Activated naive CD4-positive, alpha-beta T cell treated with anti-CD3 and anti-CD28 coated beads, Interleukin-2, amount 50 U/mL, for 24 hours (primary cell): ENCODE measurements at regions not wholly inside any gene's neighbourhood (a gene's known extent, or its start where the extent isn't known, plus 50 kb on each side); places are given as distances from the start of the nearest gene placed in this dataset.

Source experiments
- H3K27ac Mint-ChIP-seq: one replicate; pipeline ENCODE4 v1.8.0; 2021; ENCODE audit warnings: mild to moderate bottlenecking, mixed read lengths
- H3K27me3 Mint-ChIP-seq: one replicate; pipeline ENCODE4 v1.8.0; 2021; ENCODE audit warnings: mixed read lengths
- H3K36me3 Mint-ChIP-seq: one replicate; pipeline ENCODE4 v1.8.0; 2021; ENCODE audit warnings: mixed read lengths
- H3K4me1 Mint-ChIP-seq: one replicate; pipeline ENCODE4 v1.8.0; 2021; ENCODE audit warnings: mixed read lengths
- H3K4me3 Mint-ChIP-seq: one replicate; pipeline ENCODE4 v1.8.0; 2021; ENCODE audit warnings: mild to moderate bottlenecking, mixed read lengths
- H3K9me3 Mint-ChIP-seq: one replicate; pipeline ENCODE4 v1.8.0; 2021; ENCODE audit warnings: mixed read lengths

DNA sequence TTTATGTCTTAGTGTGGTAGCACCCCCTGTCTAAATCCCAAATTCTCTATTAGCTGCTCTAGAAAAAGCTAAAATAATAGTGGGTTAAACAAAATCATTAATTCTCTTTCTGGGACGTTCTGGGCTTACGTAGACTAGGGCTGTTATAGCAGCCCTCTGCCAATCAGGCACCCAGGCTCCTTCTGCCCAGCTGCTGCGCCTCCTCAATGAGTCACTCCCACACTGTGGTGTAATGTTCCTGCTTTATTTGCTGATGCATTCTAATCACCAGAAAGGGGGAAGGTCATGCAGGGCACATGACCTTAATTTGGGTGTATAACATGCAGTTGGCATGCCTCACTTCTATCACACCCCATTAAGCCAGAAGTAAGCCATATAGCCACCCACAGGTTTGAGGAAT lies 294.5 kb downstream of the GALC start:
- Mint-ChIP-seq H3K27ac (no peak overlapping the region), H3K36me3 (no peaks in the 10 kb centered on the region), H3K9me3 (no peaks in the 10 kb centered on the region), H3K27me3 (no peaks in the 10 kb centered on the region), H3K4me1 (no peaks in the 10 kb centered on the region), H3K4me3 (no peak overlapping the region)

GRCh38 chr14:87696485-87696884 lies 296.5 kb downstream of the GALC start:
- no peaks in the 10 kb centered on the region for H3K36me3 Mint-ChIP-seq
- no peaks in the 10 kb centered on the region for H3K27me3 Mint-ChIP-seq
- no peaks in the 10 kb centered on the region for H3K9me3 Mint-ChIP-seq
- H3K27ac Mint-ChIP-seq, result no peak overlapping the region
- no peak overlapping the region for H3K4me3 Mint-ChIP-seq
- no peaks in the 10 kb centered on the region for H3K4me1 Mint-ChIP-seq

DNA sequence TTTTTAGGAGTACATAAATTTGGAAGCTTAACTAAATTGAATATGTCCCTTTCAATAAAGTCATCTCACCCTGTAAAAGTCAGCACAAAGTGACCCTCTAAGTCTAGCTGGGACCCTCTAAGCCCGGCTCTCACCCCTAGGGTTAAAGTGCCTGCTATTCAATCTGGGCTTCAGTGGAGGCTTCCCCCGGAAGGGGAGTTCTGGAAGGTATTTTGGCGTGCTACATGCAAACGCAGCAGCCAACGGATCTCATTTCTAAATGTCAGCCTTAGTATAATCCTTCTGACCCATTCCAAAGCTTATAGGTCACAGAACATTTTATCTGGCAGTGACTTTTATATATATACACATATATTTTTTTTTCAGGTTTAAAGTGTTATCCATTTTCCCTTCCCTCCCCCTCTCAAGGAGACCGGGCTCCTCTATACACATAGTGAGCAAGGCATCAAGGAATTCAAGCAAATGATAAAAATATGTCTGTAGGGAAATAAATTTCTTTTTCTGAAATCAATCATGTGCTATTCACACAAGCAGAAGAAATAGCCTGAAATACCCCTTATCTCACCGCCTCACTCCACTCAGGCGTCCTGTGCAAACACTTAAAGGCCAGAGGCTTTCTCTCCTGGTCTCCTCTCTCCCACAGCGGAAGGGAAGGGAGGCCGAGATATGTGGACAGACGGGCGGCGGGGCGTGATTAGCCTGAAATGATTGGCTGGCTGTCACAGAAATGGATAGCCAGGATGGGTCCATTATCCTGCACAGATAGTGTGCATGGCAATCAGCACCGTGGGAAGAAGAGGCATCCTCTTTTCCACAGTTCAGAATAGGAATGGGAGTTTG lies 301.7 kb downstream of the GALC start:
- Mint-ChIP-seq H3K4me1 (no peaks in the 10 kb centered on the region), H3K27ac (no peak overlapping the region), H3K9me3 (no peaks in the 10 kb centered on the region), H3K36me3 (no peaks in the 10 kb centered on the region), H3K4me3 (no peak overlapping the region), H3K27me3 (no peaks in the 10 kb centered on the region)

DNA sequence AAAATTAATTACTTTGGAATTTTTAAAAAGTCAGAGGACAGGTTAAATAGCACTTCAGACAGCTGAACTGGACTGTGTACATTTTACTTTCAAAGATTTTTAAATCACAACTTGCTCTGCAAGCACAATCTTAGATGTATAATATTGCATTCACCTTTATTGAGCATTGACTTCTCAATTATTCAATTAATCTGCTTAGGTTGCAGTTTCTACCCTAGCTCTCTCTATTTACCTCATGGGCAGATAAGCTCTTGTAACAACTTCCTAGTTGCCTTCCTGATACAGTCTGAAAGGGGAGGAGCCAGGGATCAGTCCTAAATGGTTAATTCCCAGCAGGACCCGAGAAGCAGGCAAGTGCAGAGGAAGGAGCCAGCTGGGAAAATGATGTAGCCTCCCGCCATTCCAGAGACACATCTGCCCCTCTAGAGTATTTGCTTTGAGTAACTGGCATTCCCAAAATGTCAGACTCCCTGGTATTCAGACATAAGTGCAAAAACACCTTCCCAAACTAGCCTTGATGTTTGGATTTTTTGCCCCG lies 302.8 kb downstream of the GALC start:
- no peaks in the 10 kb centered on the region for H3K9me3 Mint-ChIP-seq

GRCh38 chr14:87688524-87688923 lies 304.5 kb downstream of the GALC start:
- no peaks in the 10 kb centered on the region for H3K9me3 Mint-ChIP-seq

More for the DNA sequence above, 302.8 kb downstream of the GALC start:
- H3K36me3 Mint-ChIP-seq, result no peaks in the 10 kb centered on the region
- H3K27ac Mint-ChIP-seq, result no peak overlapping the region
- no peaks in the 10 kb centered on the region for H3K27me3 Mint-ChIP-seq
- H3K4me1 Mint-ChIP-seq, result no peaks in the 10 kb centered on the region
- no peak overlapping the region for H3K4me3 Mint-ChIP-seq

GRCh38 chr14:87687420-87687819 lies 305.6 kb downstream of the GALC start:
- H3K4me3 Mint-ChIP-seq, result no peak overlapping the region
- H3K27ac Mint-ChIP-seq, result no peak overlapping the region
- H3K27me3 Mint-ChIP-seq, result no peaks in the 10 kb centered on the region
- H3K9me3 Mint-ChIP-seq, result no peaks in the 10 kb centered on the region
- no peaks in the 10 kb centered on the region for H3K36me3 Mint-ChIP-seq
- no peaks in the 10 kb centered on the region for H3K4me1 Mint-ChIP-seq

More at GRCh38 chr14:87688524-87688923, 304.5 kb downstream of the GALC start:
- Mint-ChIP-seq H3K36me3 (no peaks in the 10 kb centered on the region), H3K4me1 (no peaks in the 10 kb centered on the region), H3K27ac (no peak overlapping the region), H3K4me3 (no peak overlapping the region), H3K27me3 (no peaks in the 10 kb centered on the region)

GRCh38 chr14:87686746-87687145 lies 306.2 kb downstream of the GALC start:
- Mint-ChIP-seq H3K27ac (no peak overlapping the region), H3K36me3 (no peaks in the 10 kb centered on the region), H3K27me3 (no peaks in the 10 kb centered on the region), H3K4me3 (no peak overlapping the region), H3K4me1 (no peaks in the 10 kb centered on the region), H3K9me3 (no peaks in the 10 kb centered on the region)

- Mint-ChIP-seq H3K27me3 (peaks cover 3% of the 10 kb centered on the region), H3K27ac (no peak overlapping the region), H3K36me3 (no peaks in the 10 kb centered on the region), H3K4me1 (no peaks in the 10 kb centered on the region), H3K4me3 (no peak overlapping the region), H3K9me3 (no peaks in the 10 kb centered on the region)
These were observed 313.1 kb downstream of the GALC start for GRCh38 chr14:87679866-87680265.

- Mint-ChIP-seq H3K27ac (no peak overlapping the region), H3K27me3 (peaks cover 3% of the 10 kb centered on the region), H3K36me3 (no peaks in the 10 kb centered on the region), H3K4me3 (no peak overlapping the region), H3K4me1 (no peaks in the 10 kb centered on the region), H3K9me3 (no peaks in the 10 kb centered on the region)
These were observed 314.4 kb downstream of the GALC start for GRCh38 chr14:87678624-87679023.

GRCh38 chr14:87676814-87677437 lies 316.1 kb downstream of the GALC start:
- no peaks in the 10 kb centered on the region for H3K4me1 Mint-ChIP-seq
- H3K27me3 Mint-ChIP-seq, result peaks cover 3% of the 10 kb centered on the region
- no peaks in the 10 kb centered on the region for H3K36me3 Mint-ChIP-seq
- peaks cover 3% of the 10 kb centered on the region for H3K9me3 Mint-ChIP-seq
- no peak overlapping the region for H3K27ac Mint-ChIP-seq
- H3K4me3 Mint-ChIP-seq, result no peak overlapping the region

DNA sequence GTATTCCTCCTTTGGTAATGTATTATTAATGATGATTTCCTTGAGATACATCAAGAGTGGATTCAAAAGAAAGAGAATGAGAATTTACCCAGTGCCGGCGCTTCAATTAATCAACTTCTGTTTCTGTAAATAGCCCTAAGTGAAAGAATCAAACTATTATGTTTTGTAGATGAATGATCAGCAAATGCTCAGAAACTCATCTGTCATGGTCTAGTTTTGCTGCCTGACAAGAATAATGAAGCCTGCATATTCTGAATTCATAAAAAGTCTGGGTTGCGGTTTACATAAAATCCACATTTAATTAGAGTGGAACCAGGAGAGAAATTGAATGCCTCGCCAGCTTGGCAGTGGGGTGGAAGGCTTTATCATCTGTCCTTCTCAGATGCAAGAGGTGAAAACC lies 325.3 kb downstream of the GALC start:
- H3K9me3 Mint-ChIP-seq, result peaks cover 9% of the 10 kb centered on the region
- no peaks in the 10 kb centered on the region for H3K4me1 Mint-ChIP-seq
- H3K27ac Mint-ChIP-seq, result no peak overlapping the region
- H3K27me3 Mint-ChIP-seq, result no peaks in the 10 kb centered on the region
- H3K4me3 Mint-ChIP-seq, result no peak overlapping the region
- H3K36me3 Mint-ChIP-seq, result no peaks in the 10 kb centered on the region

- H3K4me1 Mint-ChIP-seq, result no peaks in the 10 kb centered on the region
These were observed 336.7 kb downstream of the GALC start for GRCh38 chr14:87656315-87656714.

GRCh38 chr14:87652278-87652677 lies 340.7 kb downstream of the GALC start:
- Mint-ChIP-seq H3K27ac (no peak overlapping the region), H3K27me3 (peaks cover 1% of the 10 kb centered on the region), H3K4me1 (no peaks in the 10 kb centered on the region), H3K4me3 (no peak overlapping the region), H3K36me3 (peaks cover 2% of the 10 kb centered on the region), H3K9me3 (peaks cover 17% of the 10 kb centered on the region)

More at GRCh38 chr14:87656315-87656714, 336.7 kb downstream of the GALC start:
- no peak overlapping the region for H3K4me3 Mint-ChIP-seq
- H3K36me3 Mint-ChIP-seq, result no peaks in the 10 kb centered on the region
- peaks cover 19% of the 10 kb centered on the region for H3K9me3 Mint-ChIP-seq
- H3K27me3 Mint-ChIP-seq, result peaks cover 1% of the 10 kb centered on the region
- H3K27ac Mint-ChIP-seq, result no peak overlapping the region

DNA sequence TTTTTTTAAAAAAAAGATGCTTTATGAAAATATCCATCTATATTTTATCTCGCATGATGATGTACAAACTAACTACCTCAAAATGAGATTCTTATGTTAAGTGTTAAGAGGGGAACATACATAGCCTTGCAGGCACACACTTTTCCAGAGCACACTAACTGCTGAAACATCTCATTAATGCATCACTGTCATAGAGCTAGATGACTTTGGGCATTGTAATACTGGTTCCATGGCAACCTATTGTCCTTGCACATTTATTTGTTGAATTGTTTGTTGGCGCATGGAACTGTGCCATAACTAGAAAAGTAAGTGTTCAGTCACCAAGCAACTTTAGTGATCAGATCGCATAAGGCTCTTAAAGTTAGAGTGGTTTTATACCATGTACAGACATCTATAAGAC lies 348.3 kb downstream of the GALC start:
- peaks cover 16% of the 10 kb centered on the region for H3K9me3 Mint-ChIP-seq
- no peaks in the 10 kb centered on the region for H3K4me1 Mint-ChIP-seq
- peaks cover 3% of the 10 kb centered on the region for H3K27me3 Mint-ChIP-seq
- no peak overlapping the region for H3K4me3 Mint-ChIP-seq
- H3K36me3 Mint-ChIP-seq, result peaks cover 2% of the 10 kb centered on the region
- H3K27ac Mint-ChIP-seq, result no peak overlapping the region

GRCh38 chr14:87643005-87643404 lies 350.0 kb downstream of the GALC start:
- peaks cover 3% of the 10 kb centered on the region for H3K27me3 Mint-ChIP-seq
- no peaks in the 10 kb centered on the region for H3K36me3 Mint-ChIP-seq
- no peak overlapping the region for H3K27ac Mint-ChIP-seq
- H3K4me1 Mint-ChIP-seq, result no peaks in the 10 kb centered on the region
- H3K9me3 Mint-ChIP-seq, result peaks cover 4% of the 10 kb centered on the region
- H3K4me3 Mint-ChIP-seq, result no peak overlapping the region

DNA sequence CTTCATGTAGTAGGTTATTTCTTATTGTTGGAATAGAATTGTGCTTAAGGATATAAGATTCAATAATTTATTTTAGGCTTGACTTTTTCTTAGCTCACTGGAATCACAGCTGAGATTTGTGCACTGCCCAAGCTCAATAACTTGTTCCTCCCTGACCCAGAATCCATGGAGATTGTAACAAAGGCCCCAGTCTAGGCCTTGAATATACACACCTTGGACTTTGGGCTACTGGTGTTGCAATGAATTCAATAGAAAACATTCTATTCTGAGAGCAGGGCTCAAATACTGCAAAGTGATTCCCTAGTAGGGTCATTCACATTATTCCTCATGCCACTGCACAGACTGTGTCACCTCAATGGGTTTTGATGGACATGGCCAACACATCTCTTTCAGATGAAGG lies 352.4 kb downstream of the GALC start:
- Mint-ChIP-seq H3K4me3 (no peak overlapping the region), H3K27ac (no peak overlapping the region), H3K4me1 (no peaks in the 10 kb centered on the region), H3K36me3 (no peaks in the 10 kb centered on the region), H3K27me3 (no peaks in the 10 kb centered on the region), H3K9me3 (no peaks in the 10 kb centered on the region)
